Stomach (tissue), 4 donors: ENCODE measurements at regions not wholly inside any gene's neighbourhood (a gene's known extent, or its start where the extent isn't known, plus 50 kb on each side); places are given as distances from the start of the nearest gene placed in this dataset.

ENCODE experiments used
- CTCF ChIP-seq, 7 experiments: fragments of 450-650 bp in 4 of 7; fragments of 200-600 bp in 3 of 7; sonication (generic) in 3 of 7; IDR thresholded peaks; one replicate each; pipeline ENCODE4 v1.5.1; 2016 to 2019; ENCODE audit warnings: antibody characterized with exemption in 7 of 7, control low read depth in 2 of 7, mild to moderate bottlenecking in 1 of 7
- EP300 ChIP-seq: sonication (generic); formaldehyde crosslinking; IDR thresholded peaks from one replicate; pipeline ENCODE4 v1.6.1; 2017; ENCODE audit warnings: antibody characterized with exemption
- POLR2A ChIP-seq, 4 donors: fragments of 450-650 bp; IDR thresholded peaks; one replicate each; pipeline ENCODE4 v1.6.1; 2016; ENCODE audit warnings: antibody characterized with exemption in 4 of 4, control low read depth in 2 of 4, mild to moderate bottlenecking in 1 of 4, moderate library complexity in 1 of 4
- POLR2AphosphoS5 ChIP-seq, 3 donors: sonication (generic); formaldehyde crosslinking; IDR thresholded peaks; one replicate each; pipeline ENCODE4 v1.6.1; 2016; ENCODE audit warnings: antibody characterized with exemption in 3 of 3

DNA sequence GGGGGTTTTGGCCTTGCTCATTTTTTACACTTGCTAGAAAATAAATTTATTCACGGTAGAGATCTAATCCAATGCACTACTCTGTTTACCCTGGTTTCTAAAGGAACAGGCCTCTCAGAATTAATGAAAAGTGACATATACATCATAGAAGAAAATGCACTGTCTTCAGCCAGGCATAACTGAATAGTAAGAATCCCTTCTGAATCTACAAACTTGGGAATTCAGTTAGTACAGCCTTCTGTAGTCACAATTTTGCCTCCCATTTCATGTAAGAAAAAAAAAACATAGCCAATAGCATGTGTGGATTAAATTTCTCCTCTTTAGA lies 197.3 kb downstream of the CAAP1 start:
- no peak for TF ChIP-seq CTCF (IDR thresholded peaks at IDR 0.05)
- TF ChIP-seq POLR2A (IDR thresholded peaks at IDR 0.05), result no peak
- no peak for TF ChIP-seq POLR2AphosphoS5 (IDR thresholded peaks at IDR 0.05)
- no peak for TF ChIP-seq EP300
